ENCODE measurements at regions not wholly inside any gene's neighbourhood (a gene's known extent, or its start where the extent isn't known, plus 50 kb on each side); places are given as distances from the start of the nearest gene placed in this dataset.

GRCh38 chrX:21126661-21127060 is 247.6 kb upstream of the CNKSR2 start:
- Mint-ChIP-seq H3K27ac (no peak overlapping the region), H3K9me3 (no peaks in the 10 kb centered on the region), H3K27me3 (no peaks in the 10 kb centered on the region), H3K4me3 (no peak overlapping the region), H3K36me3 (ENCODE audit: low read depth) (no peaks in the 10 kb centered on the region), H3K4me1 (no peaks in the 10 kb centered on the region)
- ChIA-PET CTCF (no interaction called here), POLR2A (no interaction called here)
- DNase-seq = no peak

GRCh38 chrX:21131346-21131745 is 242.9 kb upstream of the CNKSR2 start:
- no peaks in the 10 kb centered on the region for H3K36me3 Mint-ChIP-seq (ENCODE audit: low read depth)
- H3K4me3 Mint-ChIP-seq = no peak overlapping the region
- no peaks in the 10 kb centered on the region for H3K9me3 Mint-ChIP-seq
- H3K27me3 Mint-ChIP-seq = no peaks in the 10 kb centered on the region
- DNase-seq = no peak
- H3K4me1 Mint-ChIP-seq = no peaks in the 10 kb centered on the region
- ChIA-PET CTCF (no interaction called here), POLR2A (no interaction called here)
- no peak overlapping the region for H3K27ac Mint-ChIP-seq

GRCh38 chrX:21131786-21132185 is 242.4 kb upstream of the CNKSR2 start:
- Mint-ChIP-seq H3K36me3 (ENCODE audit: low read depth) (no peaks in the 10 kb centered on the region), H3K4me1 (no peaks in the 10 kb centered on the region), H3K27ac (no peak overlapping the region), H3K4me3 (no peak overlapping the region), H3K27me3 (no peaks in the 10 kb centered on the region), H3K9me3 (no peaks in the 10 kb centered on the region)
- ChIA-PET POLR2A (no interaction called here), CTCF (no interaction called here)
- DNase-seq = no peak

DNA sequence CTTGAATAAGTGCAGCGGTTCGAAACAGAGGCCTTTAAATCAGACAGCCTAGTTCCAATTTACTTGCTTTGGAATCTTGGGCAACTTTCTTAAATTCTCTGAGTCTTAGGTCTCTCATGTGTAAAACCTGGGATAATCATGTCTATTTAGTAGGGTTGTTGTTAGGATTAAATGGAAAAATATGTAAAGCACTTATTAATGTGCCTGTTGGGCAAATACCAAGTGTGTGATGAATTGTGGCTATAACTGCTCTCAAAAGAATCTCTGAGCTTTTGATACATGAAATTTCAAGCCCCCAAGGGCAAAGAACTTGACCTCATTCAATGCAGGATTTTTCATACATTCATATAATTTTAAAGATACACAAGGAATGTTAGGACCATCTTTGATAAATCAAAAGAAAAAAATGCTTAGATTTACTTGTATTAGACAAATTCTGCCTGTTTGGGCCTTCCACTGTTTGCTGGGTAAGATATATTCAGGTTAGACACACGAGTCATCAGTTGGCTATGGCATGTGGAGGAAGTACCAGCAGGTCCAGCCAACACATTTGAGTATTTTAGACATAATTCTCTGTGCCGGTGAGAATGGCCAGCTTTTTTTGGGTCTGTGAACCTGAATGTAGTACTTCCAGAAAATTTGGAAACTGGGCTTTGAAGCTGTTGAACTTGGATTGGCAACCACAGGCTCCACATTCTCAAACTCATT is 241.4 kb upstream of the CNKSR2 start:
- ChIA-PET POLR2A (no interaction called here), CTCF (no interaction called here)
- Mint-ChIP-seq H3K4me1 (no peaks in the 10 kb centered on the region), H3K4me3 (no peak overlapping the region), H3K36me3 (ENCODE audit: low read depth) (no peaks in the 10 kb centered on the region), H3K27ac (no peak overlapping the region), H3K9me3 (no peaks in the 10 kb centered on the region), H3K27me3 (no peaks in the 10 kb centered on the region)
- no peak for DNase-seq

- H3K36me3 Mint-ChIP-seq (ENCODE audit: low read depth) = no peaks in the 10 kb centered on the region
- POLR2A ChIA-PET = no interaction called here
- H3K4me3 Mint-ChIP-seq = no peak overlapping the region
- H3K4me1 Mint-ChIP-seq = no peaks in the 10 kb centered on the region
- DNase-seq = no peak
- no peaks in the 10 kb centered on the region for H3K9me3 Mint-ChIP-seq
- CTCF ChIA-PET = no interaction called here
- H3K27ac Mint-ChIP-seq = no peak overlapping the region
- H3K27me3 Mint-ChIP-seq = no peaks in the 10 kb centered on the region
These were observed 224.0 kb upstream of the CNKSR2 start for GRCh38 chrX:21150208-21150607.

DNA sequence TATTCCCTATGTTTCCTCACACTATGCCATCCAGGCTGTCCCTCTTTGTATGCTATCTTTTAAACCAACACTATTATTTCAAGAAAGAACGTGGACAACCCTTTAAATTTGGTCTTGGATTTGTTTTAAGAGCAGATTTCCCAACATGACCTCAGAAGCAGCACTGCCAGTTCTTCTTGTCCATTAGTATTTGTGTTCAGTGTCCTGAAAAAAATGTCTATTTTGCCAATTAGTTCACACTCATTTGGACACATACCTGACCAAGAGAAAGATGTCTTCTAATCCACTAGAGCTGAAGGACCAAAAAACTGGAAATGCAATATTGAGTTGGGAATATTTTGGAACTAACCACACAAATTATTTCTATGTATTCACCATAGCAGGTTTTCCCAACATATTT is 223.2 kb upstream of the CNKSR2 start:
- DNase-seq = no peak
- no peaks in the 10 kb centered on the region for H3K4me1 Mint-ChIP-seq
- H3K27me3 Mint-ChIP-seq = no peaks in the 10 kb centered on the region
- H3K9me3 Mint-ChIP-seq = no peaks in the 10 kb centered on the region
- POLR2A ChIA-PET = no interaction called here
- no peak overlapping the region for H3K27ac Mint-ChIP-seq
- H3K36me3 Mint-ChIP-seq (ENCODE audit: low read depth) = no peaks in the 10 kb centered on the region
- CTCF ChIA-PET = interaction anchor here (0.6 kb wide), 1 partner anchor 596 kb away, joined by 4 read pairs; no protein-coding TSS in a partner anchor
- no peak overlapping the region for H3K4me3 Mint-ChIP-seq

DNA sequence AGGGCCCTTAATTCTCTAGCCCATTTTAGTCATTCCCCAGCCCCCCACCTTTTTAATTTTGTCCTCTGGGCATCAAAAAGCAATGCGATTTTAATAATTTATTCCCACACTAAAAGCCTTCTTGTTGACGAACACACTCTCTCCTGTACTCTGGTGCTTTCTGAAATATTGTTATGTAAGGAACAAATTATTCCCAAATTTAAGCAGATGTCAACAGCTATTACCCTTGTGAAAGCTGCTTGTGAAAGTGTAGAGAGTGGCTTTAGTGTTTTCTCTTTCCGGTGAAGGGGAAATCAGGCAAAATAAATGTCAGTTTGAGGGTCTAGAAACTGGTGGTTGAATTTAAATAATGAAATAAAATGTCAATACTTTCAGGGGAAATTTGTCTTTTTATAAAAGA is 221.2 kb upstream of the CNKSR2 start:
- DNase-seq = no peak
- Mint-ChIP-seq H3K4me1 (no peaks in the 10 kb centered on the region), H3K4me3 (no peak overlapping the region), H3K36me3 (ENCODE audit: low read depth) (no peaks in the 10 kb centered on the region), H3K9me3 (no peaks in the 10 kb centered on the region), H3K27me3 (no peaks in the 10 kb centered on the region), H3K27ac (no peak overlapping the region)
- ChIA-PET POLR2A (no interaction called here), CTCF (no interaction called here)

GRCh38 chrX:21153503-21153902 is 220.7 kb upstream of the CNKSR2 start:
- Mint-ChIP-seq H3K27ac (no peak overlapping the region), H3K4me3 (no peak overlapping the region), H3K27me3 (no peaks in the 10 kb centered on the region), H3K36me3 (ENCODE audit: low read depth) (no peaks in the 10 kb centered on the region), H3K9me3 (no peaks in the 10 kb centered on the region), H3K4me1 (no peaks in the 10 kb centered on the region)
- CTCF ChIA-PET = no interaction called here
- POLR2A ChIA-PET = no interaction called here
- no peak for DNase-seq

- H3K36me3 Mint-ChIP-seq (ENCODE audit: low read depth) = no peaks in the 10 kb centered on the region
- H3K9me3 Mint-ChIP-seq = no peaks in the 10 kb centered on the region
- DNase-seq = no peak
- POLR2A ChIA-PET = interaction anchor here (0.7 kb wide), 1 partner anchor 543 kb away, joined by 3 read pairs; no protein-coding TSS in a partner anchor
- H3K27ac Mint-ChIP-seq = no peak overlapping the region
- H3K27me3 Mint-ChIP-seq = no peaks in the 10 kb centered on the region
- CTCF ChIA-PET = no interaction called here
- H3K4me3 Mint-ChIP-seq = no peak overlapping the region
- no peaks in the 10 kb centered on the region for H3K4me1 Mint-ChIP-seq
These were observed 218.3 kb upstream of the CNKSR2 start for GRCh38 chrX:21155916-21156315.

DNA sequence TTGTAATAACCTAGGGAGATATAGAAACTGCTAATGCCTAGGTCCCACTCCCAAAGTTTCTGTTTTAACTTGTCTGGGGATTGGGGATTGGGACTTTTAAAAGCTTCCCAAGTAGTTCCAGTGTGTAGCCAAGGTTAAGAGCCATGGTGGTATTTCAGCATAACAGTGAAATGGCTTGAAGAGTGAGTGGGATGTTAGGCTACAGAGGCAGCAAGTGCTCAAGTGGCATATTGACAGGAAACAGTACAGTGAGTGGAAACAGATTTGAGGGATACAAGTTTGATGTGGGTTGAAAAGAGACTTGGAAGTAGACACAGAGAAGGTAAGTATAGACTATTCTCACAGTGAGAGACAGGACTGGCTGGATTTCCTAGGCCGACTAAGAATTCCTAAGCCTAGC is 217.6 kb upstream of the CNKSR2 start:
- ChIA-PET POLR2A (no interaction called here), CTCF (no interaction called here)
- Mint-ChIP-seq H3K4me1 (no peaks in the 10 kb centered on the region), H3K27me3 (no peaks in the 10 kb centered on the region), H3K36me3 (ENCODE audit: low read depth) (no peaks in the 10 kb centered on the region), H3K4me3 (no peak overlapping the region), H3K9me3 (no peaks in the 10 kb centered on the region), H3K27ac (no peak overlapping the region)
- DNase-seq = no peak

- Mint-ChIP-seq H3K4me1 (no peaks in the 10 kb centered on the region), H3K36me3 (ENCODE audit: low read depth) (no peaks in the 10 kb centered on the region), H3K27me3 (no peaks in the 10 kb centered on the region), H3K27ac (no peak overlapping the region), H3K4me3 (no peak overlapping the region), H3K9me3 (no peaks in the 10 kb centered on the region)
- POLR2A ChIA-PET = no interaction called here
- no peak for DNase-seq
- CTCF ChIA-PET = no interaction called here
These were observed 215.5 kb upstream of the CNKSR2 start for GRCh38 chrX:21158678-21159077.

DNA sequence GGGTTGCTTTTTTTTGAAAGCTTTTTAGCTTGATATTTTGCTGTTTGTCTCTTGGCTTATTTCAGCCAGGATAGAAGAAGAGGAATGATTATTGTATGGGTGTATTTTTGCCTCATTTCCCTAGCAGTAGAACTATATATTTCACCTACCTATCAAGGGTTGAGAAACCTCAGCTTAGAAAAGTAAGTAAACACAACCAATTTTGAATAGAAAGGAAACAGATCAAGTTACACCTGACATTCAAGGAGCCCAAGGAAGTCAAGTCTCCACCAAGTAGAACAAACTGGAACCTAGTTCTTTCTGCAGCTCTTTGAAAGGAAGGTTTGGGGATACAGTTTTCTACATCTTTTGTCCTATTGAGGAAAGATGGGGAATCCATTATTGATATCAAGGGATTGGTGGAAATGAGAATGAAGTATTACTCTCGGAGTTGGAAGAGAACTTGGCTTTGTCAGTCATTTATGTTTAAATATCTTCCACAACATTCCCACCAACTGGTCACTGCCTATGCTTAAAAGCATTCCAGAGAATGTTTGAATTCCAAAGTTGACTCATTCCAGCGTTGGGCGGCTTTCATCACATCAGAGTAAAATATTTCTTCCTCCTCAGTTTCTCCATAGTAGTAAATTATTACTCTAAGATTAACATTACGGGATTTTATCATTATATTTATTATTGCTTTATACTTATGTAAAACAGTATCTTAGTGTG is 207.8 kb upstream of the CNKSR2 start:
- Mint-ChIP-seq H3K27ac (no peak overlapping the region), H3K9me3 (no peaks in the 10 kb centered on the region), H3K4me3 (no peak overlapping the region), H3K27me3 (no peaks in the 10 kb centered on the region), H3K4me1 (no peaks in the 10 kb centered on the region), H3K36me3 (ENCODE audit: low read depth) (no peaks in the 10 kb centered on the region)
- ChIA-PET CTCF (no interaction called here), POLR2A (no interaction called here)
- no peak for DNase-seq

DNA sequence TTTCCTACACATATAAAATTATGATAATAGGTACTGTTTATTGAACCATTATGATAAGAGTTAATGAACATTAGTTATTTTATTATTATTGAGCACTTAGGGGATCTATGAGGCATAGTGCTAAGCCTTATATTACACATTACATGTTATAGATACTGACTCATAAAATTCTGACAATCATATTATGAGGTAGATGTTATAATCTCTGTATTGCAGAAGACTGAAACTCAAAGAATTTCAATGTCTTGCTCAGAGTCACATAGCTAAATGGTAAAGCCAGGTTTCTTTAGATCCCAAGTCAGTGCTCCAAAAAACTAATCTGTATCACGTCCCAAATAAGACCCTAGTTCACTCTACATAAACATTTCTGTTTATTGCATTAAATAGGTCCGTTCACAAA is 207.2 kb upstream of the CNKSR2 start:
- CTCF ChIA-PET = no interaction called here
- Mint-ChIP-seq H3K27me3 (no peaks in the 10 kb centered on the region), H3K36me3 (ENCODE audit: low read depth) (no peaks in the 10 kb centered on the region), H3K9me3 (no peaks in the 10 kb centered on the region), H3K4me1 (no peaks in the 10 kb centered on the region), H3K4me3 (no peak overlapping the region), H3K27ac (no peak overlapping the region)
- DNase-seq = no peak
- POLR2A ChIA-PET = no interaction called here

DNA sequence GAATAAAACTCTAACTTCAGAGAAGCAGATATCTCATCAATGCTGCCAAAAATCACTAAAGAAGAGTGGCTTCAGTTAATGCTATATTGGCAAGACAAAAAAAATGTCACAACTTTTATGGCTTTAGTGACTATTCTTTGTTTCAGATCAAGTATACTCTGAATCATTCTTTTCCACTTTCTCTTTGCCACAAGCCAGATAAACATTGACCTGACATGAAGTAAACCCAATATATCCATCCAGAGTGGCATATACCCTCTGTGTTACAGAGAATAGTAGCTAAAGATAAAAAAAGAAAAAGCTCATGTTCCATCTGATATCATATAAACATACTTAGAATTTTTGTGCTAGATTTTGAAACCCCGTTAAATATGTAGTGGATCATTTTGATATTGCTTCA is 206.7 kb upstream of the CNKSR2 start:
- Mint-ChIP-seq H3K27ac (no peak overlapping the region), H3K4me3 (no peak overlapping the region), H3K27me3 (no peaks in the 10 kb centered on the region), H3K9me3 (no peaks in the 10 kb centered on the region), H3K36me3 (ENCODE audit: low read depth) (no peaks in the 10 kb centered on the region), H3K4me1 (no peaks in the 10 kb centered on the region)
- CTCF ChIA-PET = no interaction called here
- no peak for DNase-seq
- POLR2A ChIA-PET = no interaction called here

All from activated CD4-positive, alpha-beta T cell treated with anti-CD3 and anti-CD28 coated beads, Interleukin-2, amount 10 ng/mL, durations not matched to agents 7 days and 5 days (primary cell).